ENCODE measurements at regions not wholly inside any gene's neighbourhood (a gene's known extent, or its start where the extent isn't known, plus 50 kb on each side); places are given as distances from the start of the nearest gene placed in this dataset.

DNA sequence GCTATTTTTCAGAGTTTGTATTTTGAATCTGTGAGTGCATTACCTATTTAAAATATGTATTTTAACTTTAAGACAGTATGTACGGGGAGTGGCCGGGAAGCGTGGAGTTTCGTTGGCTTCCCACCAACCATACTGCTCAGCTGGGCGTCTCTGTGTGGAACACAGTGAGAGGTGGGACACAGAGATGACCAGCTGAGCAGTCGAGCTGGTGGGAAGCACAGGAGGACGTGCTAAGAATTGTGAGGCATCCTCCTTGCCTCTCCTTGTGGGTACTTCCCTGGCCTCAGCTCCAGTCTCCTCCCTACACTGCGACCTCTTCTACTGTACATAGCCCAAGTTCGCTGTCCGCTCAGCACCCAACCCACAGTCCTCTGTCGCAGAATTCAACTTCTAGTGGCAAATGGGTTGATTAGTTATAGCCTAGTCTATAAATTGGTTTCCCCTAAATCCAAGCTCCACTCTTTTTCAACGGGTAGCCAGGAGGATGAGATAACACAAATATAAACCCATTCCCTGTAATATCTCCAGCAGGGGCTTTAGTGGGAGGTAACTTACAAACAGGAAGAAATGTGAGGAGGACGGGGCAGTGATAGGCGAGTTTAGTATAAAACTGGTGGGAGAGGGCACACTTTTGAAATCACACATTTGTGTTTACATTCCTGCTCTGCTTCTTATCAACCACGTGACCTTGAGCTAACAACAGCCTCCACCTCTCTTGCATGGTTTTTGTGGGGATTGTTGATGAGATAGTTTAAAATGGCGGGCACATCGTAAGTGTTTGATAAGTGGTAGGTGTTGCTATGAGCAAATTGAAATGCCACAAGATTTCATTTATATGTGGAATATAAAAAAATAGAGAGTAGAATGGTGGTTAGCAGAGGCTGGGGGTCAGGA, 211.9 kb upstream of the HS3ST3A1 start:
- no peak for DNase-seq (ENCODE audit: low spot score)
- no peak for ATAC-seq
- Mint-ChIP-seq H3K4me1 (no peaks in the 10 kb centered on the region), H3K36me3 (no peaks in the 10 kb centered on the region), H3K9me3 (peaks cover 14% of the 10 kb centered on the region), H3K27me3 (ENCODE audit: low read depth) (no peaks in the 10 kb centered on the region), H3K27ac (no peak overlapping the region), H3K4me3 (no peak overlapping the region)
- ChIA-PET CTCF (no interaction called here), POLR2A (no interaction called here)
- TF ChIP-seq, protein P1, sequence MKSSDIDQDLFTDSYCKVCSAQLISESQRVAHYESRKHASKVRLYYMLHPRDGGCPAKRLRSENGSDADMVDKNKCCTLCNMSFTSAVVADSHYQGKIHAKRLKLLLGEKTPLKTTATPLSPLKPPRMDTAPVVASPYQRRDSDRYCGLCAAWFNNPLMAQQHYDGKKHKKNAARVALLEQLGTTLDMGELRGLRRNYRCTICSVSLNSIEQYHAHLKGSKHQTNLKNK (CRISPR knock-in tag; IDR thresholded peaks at IDR 0.05), result no peak
- TF ChIP-seq, protein P2, sequence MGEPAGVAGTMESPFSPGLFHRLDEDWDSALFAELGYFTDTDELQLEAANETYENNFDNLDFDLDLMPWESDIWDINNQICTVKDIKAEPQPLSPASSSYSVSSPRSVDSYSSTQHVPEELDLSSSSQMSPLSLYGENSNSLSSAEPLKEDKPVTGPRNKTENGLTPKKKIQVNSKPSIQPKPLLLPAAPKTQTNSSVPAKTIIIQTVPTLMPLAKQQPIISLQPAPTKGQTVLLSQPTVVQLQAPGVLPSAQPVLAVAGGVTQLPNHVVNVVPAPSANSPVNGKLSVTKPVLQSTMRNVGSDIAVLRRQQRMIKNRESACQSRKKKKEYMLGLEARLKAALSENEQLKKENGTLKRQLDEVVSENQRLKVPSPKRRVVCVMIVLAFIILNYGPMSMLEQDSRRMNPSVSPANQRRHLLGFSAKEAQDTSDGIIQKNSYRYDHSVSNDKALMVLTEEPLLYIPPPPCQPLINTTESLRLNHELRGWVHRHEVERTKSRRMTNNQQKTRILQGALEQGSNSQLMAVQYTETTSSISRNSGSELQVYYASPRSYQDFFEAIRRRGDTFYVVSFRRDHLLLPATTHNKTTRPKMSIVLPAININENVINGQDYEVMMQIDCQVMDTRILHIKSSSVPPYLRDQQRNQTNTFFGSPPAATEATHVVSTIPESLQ (CRISPR knock-in tag; IDR thresholded peaks at IDR 0.05), result no peak
- TF ChIP-seq TEAD4 (CRISPR knock-in tag; IDR thresholded peaks at IDR 0.05), result no peak
- TF ChIP-seq, protein P3, sequence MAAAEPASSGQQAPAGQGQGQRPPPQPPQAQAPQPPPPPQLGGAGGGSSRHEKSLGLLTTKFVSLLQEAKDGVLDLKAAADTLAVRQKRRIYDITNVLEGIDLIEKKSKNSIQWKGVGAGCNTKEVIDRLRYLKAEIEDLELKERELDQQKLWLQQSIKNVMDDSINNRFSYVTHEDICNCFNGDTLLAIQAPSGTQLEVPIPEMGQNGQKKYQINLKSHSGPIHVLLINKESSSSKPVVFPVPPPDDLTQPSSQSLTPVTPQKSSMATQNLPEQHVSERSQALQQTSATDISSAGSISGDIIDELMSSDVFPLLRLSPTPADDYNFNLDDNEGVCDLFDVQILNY (CRISPR knock-in tag; IDR thresholded peaks at IDR 0.05), result no peak
- TF ChIP-seq ZNF219 (CRISPR knock-in tag; IDR thresholded peaks at IDR 0.05; ENCODE audit: borderline replicate concordance), result no peak
- no peak for TF ChIP-seq ZNF317 (CRISPR knock-in tag; IDR thresholded peaks at IDR 0.05; ENCODE audit: borderline replicate concordance, low read depth)
- TF ChIP-seq FOXJ3 (CRISPR knock-in tag; IDR thresholded peaks at IDR 0.05; ENCODE audit: borderline replicate concordance), result no peak
- TF ChIP-seq, protein P4, sequence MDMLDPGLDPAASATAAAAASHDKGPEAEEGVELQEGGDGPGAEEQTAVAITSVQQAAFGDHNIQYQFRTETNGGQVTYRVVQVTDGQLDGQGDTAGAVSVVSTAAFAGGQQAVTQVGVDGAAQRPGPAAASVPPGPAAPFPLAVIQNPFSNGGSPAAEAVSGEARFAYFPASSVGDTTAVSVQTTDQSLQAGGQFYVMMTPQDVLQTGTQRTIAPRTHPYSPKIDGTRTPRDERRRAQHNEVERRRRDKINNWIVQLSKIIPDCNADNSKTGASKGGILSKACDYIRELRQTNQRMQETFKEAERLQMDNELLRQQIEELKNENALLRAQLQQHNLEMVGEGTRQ (CRISPR knock-in tag; IDR thresholded peaks at IDR 0.05), result no peak
- TF ChIP-seq NFE2L1 (CRISPR knock-in tag; IDR thresholded peaks at IDR 0.05), result no peak
- TF ChIP-seq SMAD3 (CRISPR knock-in tag; IDR thresholded peaks at IDR 0.05; ENCODE audit: borderline replicate concordance), result no peak
- TF ChIP-seq, protein P5, sequence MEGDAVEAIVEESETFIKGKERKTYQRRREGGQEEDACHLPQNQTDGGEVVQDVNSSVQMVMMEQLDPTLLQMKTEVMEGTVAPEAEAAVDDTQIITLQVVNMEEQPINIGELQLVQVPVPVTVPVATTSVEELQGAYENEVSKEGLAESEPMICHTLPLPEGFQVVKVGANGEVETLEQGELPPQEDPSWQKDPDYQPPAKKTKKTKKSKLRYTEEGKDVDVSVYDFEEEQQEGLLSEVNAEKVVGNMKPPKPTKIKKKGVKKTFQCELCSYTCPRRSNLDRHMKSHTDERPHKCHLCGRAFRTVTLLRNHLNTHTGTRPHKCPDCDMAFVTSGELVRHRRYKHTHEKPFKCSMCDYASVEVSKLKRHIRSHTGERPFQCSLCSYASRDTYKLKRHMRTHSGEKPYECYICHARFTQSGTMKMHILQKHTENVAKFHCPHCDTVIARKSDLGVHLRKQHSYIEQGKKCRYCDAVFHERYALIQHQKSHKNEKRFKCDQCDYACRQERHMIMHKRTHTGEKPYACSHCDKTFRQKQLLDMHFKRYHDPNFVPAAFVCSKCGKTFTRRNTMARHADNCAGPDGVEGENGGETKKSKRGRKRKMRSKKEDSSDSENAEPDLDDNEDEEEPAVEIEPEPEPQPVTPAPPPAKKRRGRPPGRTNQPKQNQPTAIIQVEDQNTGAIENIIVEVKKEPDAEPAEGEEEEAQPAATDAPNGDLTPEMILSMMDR (IDR thresholded peaks at IDR 0.05), result no peak
- no peak for TF ChIP-seq RORB (CRISPR knock-in tag; IDR thresholded peaks at IDR 0.05)
- TF ChIP-seq ZNF263 (CRISPR knock-in tag; IDR thresholded peaks at IDR 0.05; ENCODE audit: low read depth), result no peak
- TF ChIP-seq ZNF423 (CRISPR knock-in tag; IDR thresholded peaks at IDR 0.05), result no peak

DNA sequence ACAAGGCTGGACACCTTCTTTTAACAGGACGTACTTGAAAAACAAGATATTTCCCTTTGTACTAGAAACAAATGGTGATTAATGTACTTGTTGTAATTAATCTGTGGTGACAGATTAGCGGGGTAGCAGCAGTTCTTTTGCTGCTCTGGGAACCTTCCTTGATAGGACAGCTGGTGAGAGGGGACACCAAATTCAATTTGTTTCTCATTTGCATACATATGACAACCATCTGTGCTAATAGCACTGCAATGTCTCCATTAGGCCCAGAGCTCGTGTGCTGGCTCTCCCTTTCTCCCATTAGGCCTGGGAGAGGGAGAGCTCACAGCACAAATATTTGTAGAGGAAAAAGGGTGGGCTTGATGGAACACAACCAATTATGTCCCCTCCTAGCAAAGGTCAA, 221.0 kb upstream of the HS3ST3A1 start:
- Mint-ChIP-seq H3K4me1 (no peaks in the 10 kb centered on the region), H3K9me3 (0 out of 2 replicates have a peak, but pooled peaks cover 2% of the 10 kb centered on the region), H3K4me3 (no peak overlapping the region), H3K27me3 (ENCODE audit: low read depth) (no peaks in the 10 kb centered on the region), H3K36me3 (no peaks in the 10 kb centered on the region), H3K27ac (no peak overlapping the region)
- ATAC-seq, result no peak
- ChIA-PET CTCF (no interaction called here), POLR2A (no interaction called here)
- no peak for DNase-seq (ENCODE audit: low spot score)
- TF ChIP-seq, protein P6, sequence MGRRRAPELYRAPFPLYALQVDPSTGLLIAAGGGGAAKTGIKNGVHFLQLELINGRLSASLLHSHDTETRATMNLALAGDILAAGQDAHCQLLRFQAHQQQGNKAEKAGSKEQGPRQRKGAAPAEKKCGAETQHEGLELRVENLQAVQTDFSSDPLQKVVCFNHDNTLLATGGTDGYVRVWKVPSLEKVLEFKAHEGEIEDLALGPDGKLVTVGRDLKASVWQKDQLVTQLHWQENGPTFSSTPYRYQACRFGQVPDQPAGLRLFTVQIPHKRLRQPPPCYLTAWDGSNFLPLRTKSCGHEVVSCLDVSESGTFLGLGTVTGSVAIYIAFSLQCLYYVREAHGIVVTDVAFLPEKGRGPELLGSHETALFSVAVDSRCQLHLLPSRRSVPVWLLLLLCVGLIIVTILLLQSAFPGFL (CRISPR knock-in tag; IDR thresholded peaks at IDR 0.05; ENCODE audit: borderline replicate concordance), result no peak
- TF ChIP-seq SOX15 (CRISPR knock-in tag; IDR thresholded peaks at IDR 0.05) (no peak), CREM (CRISPR knock-in tag; IDR thresholded peaks at IDR 0.05) (no peak), ZNF317 (CRISPR knock-in tag; IDR thresholded peaks at IDR 0.05; ENCODE audit: borderline replicate concordance, low read depth) (no peak), TEAD1 (CRISPR knock-in tag; IDR thresholded peaks at IDR 0.05) (no peak), SP1 (CRISPR knock-in tag; conservative IDR thresholded peaks at IDR 0.05) (no peak), EMX1 (CRISPR knock-in tag; IDR thresholded peaks at IDR 0.05) (no peak), ZNF671 (CRISPR knock-in tag; IDR thresholded peaks at IDR 0.05) (no peak), NR2C2 (CRISPR knock-in tag; IDR thresholded peaks at IDR 0.05) (no peak), GTF2I (CRISPR knock-in tag; conservative IDR thresholded peaks at IDR 0.05) (no peak), TP53 (CRISPR knock-in tag; IDR thresholded peaks at IDR 0.05) (no peak)
- TF ChIP-seq, protein P7, sequence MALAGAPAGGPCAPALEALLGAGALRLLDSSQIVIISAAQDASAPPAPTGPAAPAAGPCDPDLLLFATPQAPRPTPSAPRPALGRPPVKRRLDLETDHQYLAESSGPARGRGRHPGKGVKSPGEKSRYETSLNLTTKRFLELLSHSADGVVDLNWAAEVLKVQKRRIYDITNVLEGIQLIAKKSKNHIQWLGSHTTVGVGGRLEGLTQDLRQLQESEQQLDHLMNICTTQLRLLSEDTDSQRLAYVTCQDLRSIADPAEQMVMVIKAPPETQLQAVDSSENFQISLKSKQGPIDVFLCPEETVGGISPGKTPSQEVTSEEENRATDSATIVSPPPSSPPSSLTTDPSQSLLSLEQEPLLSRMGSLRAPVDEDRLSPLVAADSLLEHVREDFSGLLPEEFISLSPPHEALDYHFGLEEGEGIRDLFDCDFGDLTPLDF (CRISPR knock-in tag; IDR thresholded peaks at IDR 0.05), result no peak
- TF ChIP-seq, protein P8, sequence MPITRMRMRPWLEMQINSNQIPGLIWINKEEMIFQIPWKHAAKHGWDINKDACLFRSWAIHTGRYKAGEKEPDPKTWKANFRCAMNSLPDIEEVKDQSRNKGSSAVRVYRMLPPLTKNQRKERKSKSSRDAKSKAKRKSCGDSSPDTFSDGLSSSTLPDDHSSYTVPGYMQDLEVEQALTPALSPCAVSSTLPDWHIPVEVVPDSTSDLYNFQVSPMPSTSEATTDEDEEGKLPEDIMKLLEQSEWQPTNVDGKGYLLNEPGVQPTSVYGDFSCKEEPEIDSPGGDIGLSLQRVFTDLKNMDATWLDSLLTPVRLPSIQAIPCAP (CRISPR knock-in tag; IDR thresholded peaks at IDR 0.05), result no peak

All from WTC11 (cell line).